ENCODE measurements at regions not wholly inside any gene's neighbourhood (a gene's known extent, or its start where the extent isn't known, plus 50 kb on each side); places are given as distances from the start of the nearest gene placed in this dataset.
"Not testable (repeated sequence)": the region's sequence is repeated elsewhere in the genome, so short reads cannot be mapped to it uniquely, and the experiment has no call there.

DNA sequence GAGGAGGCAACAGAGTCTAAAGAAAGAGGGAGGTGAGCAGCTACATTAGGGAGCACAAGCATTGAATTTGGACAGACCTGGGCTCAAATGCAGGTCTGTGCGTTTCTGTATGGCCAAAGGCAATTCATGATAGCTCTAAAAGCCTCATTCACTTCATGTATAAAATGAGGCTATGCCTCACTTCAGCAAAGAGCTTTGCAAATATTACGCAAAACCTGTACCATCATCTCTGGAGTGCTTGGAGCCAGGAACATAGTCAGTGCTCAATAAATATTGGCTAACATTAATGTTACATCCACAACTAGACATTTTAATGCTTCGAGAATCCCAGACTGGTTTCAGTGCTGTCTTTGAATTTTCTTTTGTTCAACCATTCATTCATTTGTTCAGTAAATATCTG lies 254.7 kb upstream of the CDH11 start:
- no peaks in the 10 kb centered on the region for H3K27me3 ChIP-seq
- no peaks in the 10 kb centered on the region for H3K36me3 ChIP-seq
- no peak overlapping the region for H3K4me3 ChIP-seq
- H3K9me3 ChIP-seq = no peaks in the 10 kb centered on the region
- DNase-seq = no peak
- TF ChIP-seq POLR2A (IDR thresholded peaks at IDR 0.05) = no peak
- TF ChIP-seq, protein P1, sequence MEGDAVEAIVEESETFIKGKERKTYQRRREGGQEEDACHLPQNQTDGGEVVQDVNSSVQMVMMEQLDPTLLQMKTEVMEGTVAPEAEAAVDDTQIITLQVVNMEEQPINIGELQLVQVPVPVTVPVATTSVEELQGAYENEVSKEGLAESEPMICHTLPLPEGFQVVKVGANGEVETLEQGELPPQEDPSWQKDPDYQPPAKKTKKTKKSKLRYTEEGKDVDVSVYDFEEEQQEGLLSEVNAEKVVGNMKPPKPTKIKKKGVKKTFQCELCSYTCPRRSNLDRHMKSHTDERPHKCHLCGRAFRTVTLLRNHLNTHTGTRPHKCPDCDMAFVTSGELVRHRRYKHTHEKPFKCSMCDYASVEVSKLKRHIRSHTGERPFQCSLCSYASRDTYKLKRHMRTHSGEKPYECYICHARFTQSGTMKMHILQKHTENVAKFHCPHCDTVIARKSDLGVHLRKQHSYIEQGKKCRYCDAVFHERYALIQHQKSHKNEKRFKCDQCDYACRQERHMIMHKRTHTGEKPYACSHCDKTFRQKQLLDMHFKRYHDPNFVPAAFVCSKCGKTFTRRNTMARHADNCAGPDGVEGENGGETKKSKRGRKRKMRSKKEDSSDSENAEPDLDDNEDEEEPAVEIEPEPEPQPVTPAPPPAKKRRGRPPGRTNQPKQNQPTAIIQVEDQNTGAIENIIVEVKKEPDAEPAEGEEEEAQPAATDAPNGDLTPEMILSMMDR (IDR thresholded peaks at IDR 0.05) = no peak
- H3K4me1 ChIP-seq = no peaks in the 10 kb centered on the region
- no peak overlapping the region for H3K27ac ChIP-seq
- intact Hi-C loops (cut with DNase I; ENCODE audit: low total_unique reads) = no loop called here

GRCh38 chr16:65375651-65376050 lies 253.8 kb upstream of the CDH11 start:
- intact Hi-C loops (cut with DNase I; ENCODE audit: low total_unique reads) = no loop called here
- no peak overlapping the region for H3K4me3 ChIP-seq
- no peaks in the 10 kb centered on the region for H3K9me3 ChIP-seq
- H3K27me3 ChIP-seq = no peaks in the 10 kb centered on the region
- TF ChIP-seq, protein P1 (IDR thresholded peaks at IDR 0.05) = no peak
- TF ChIP-seq POLR2A (IDR thresholded peaks at IDR 0.05) = no peak
- H3K4me1 ChIP-seq = no peaks in the 10 kb centered on the region
- no peak for DNase-seq
- H3K36me3 ChIP-seq = no peaks in the 10 kb centered on the region
- H3K27ac ChIP-seq = no peak overlapping the region

GRCh38 chr16:65373097-65373496 lies 251.2 kb upstream of the CDH11 start:
- intact Hi-C loops (cut with DNase I; ENCODE audit: low total_unique reads) = no loop called here
- H3K9me3 ChIP-seq = no peaks in the 10 kb centered on the region
- no peaks in the 10 kb centered on the region for H3K36me3 ChIP-seq
- no peak overlapping the region for H3K4me3 ChIP-seq
- no peak for DNase-seq
- TF ChIP-seq, protein P1 (IDR thresholded peaks at IDR 0.05) = no peak
- TF ChIP-seq POLR2A (IDR thresholded peaks at IDR 0.05) = no peak
- no peaks in the 10 kb centered on the region for H3K4me1 ChIP-seq
- no peaks in the 10 kb centered on the region for H3K27me3 ChIP-seq
- H3K27ac ChIP-seq = no peak overlapping the region

DNA sequence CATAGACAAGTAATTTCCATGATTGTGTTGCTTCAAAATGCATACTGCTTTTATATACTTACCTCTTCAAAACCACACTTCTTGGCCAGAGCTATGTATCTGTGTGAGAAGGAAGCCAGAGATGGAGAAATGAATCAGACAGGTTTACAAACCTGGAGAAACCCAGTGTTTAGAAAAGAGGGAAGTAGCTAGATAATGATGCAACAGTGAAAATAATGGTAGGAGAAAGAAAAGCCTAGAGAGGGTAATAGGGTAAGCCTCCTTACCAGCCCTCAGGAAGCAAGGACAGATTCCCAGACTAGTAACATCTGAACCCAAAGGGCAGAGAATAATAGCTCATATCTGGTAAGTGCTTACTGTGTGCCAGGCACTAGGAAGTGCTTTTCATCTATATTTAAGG lies 250.3 kb upstream of the CDH11 start:
- intact Hi-C loops (cut with DNase I; ENCODE audit: low total_unique reads) = no loop called here
- Histone ChIP-seq H3K4me3 (no peak overlapping the region), H3K27ac (no peak overlapping the region), H3K9me3 (no peaks in the 10 kb centered on the region), H3K36me3 (no peaks in the 10 kb centered on the region), H3K27me3 (no peaks in the 10 kb centered on the region), H3K4me1 (no peaks in the 10 kb centered on the region)
- no peak for DNase-seq
- TF ChIP-seq, protein P1 (IDR thresholded peaks at IDR 0.05) = no peak
- TF ChIP-seq POLR2A (IDR thresholded peaks at IDR 0.05) = no peak

- no peak for DNase-seq
- Histone ChIP-seq H3K27ac (no peak overlapping the region), H3K4me1 (no peaks in the 10 kb centered on the region), H3K36me3 (no peaks in the 10 kb centered on the region), H3K27me3 (no peaks in the 10 kb centered on the region), H3K4me3 (no peak overlapping the region), H3K9me3 (no peaks in the 10 kb centered on the region)
- TF ChIP-seq, protein P1 (IDR thresholded peaks at IDR 0.05) = no peak
- no peak for TF ChIP-seq POLR2A (IDR thresholded peaks at IDR 0.05)
- intact Hi-C loops (cut with DNase I; ENCODE audit: low total_unique reads) = no loop called here
These were observed 244.2 kb upstream of the CDH11 start for GRCh38 chr16:65365732-65366715.

DNA sequence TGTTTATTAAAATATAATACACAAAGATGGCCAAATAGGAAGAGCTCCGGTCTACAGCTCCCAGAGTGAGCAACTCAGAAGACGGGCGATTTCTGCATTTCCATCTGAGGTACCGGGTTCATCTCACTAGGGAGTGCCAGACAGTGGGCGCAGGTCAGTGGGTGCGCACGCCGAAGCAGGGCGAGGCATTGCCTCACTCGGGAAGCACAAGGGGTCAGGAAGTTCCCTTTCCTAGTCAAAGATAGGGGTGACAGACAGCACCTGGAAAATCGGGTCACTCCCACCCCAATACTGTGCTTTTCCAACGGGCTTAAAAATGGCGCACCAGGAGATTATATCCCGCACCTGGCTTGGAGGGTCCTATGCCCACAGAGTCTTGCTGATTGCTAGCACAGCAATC lies 234.9 kb upstream of the CDH11 start:
- DNase-seq; H3K9me3 ChIP-seq; H3K27ac ChIP-seq; H3K4me1 ChIP-seq; intact Hi-C loops (cut with DNase I; ENCODE audit: low total_unique reads); H3K4me3 ChIP-seq; H3K36me3 ChIP-seq; H3K27me3 ChIP-seq: not testable (repeated sequence)

Data from uterus (tissue), 3 donors.